ENCODE measurements at regions not wholly inside any gene's neighbourhood (a gene's known extent, or its start where the extent isn't known, plus 50 kb on each side); places are given as distances from the start of the nearest gene placed in this dataset.

- TF ChIP-seq ZNF112 (tag by site-specific recombination; IDR thresholded peaks at IDR 0.05): no peak
- TF ChIP-seq ZNF555 (tag by site-specific recombination; conservative IDR thresholded peaks at IDR 0.05): no peak
Measured at GRCh38 chr2:66660804-66661203, 225.9 kb downstream of the MEIS1 start (continued).

DNA sequence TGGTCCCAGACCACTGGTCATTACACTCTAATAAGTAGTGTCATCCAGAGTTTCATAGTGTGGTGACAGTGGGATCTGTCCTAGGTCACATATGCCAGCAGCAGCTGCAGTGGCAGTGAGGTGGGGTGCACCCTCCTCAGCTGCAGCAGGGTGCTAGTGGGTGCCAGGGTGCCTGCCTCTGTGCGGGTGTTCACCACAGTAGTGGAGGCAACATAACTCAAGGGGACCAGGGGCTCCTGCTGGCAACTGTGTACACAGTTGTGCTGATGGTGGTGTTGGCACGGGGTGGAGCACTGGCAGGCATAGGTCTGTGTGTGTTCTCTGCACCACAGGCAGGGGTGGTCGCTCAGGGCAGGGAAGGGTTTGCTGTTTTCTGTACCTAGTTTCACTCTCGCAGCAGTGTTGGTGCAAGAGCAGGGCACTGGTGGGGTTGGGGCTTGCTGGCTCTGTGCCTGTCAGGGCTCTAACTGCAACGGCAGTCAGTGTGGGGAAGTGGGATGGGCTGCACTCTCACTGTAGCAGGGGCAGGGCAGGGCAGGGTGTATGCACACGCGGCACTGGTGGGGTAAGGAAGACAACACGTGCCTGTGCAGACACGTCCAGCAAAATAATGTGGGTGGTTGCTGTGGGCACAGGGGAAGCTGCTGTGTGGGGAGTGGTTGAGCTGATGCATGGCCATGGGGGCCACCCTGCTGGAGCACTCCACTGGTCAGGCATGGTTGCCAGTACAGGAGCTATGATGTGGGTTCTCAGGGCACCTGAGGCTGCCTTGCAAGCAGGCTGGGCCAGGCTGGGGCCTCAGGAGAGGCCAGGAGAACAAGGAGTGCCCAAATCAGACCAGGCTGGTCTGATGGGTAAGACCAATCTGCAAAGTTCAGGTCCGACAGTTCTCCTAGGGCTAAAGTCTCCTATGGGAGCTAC is 226.6 kb downstream of the MEIS1 start:
- no peak for TF ChIP-seq ZNF23 (tag by site-specific recombination; IDR thresholded peaks at IDR 0.05; ENCODE audit: borderline replicate concordance)
- no peak for TF ChIP-seq ZNF114 (tag by site-specific recombination; IDR thresholded peaks at IDR 0.05)
- H3K36me3 ChIP-seq (ENCODE audit: control insufficient read depth in 2 of 2, insufficient read depth in 1 of 2, low read length in 2 of 2): no peaks in the 10 kb centered on the region
- H3K4me1 ChIP-seq (ENCODE audit: control insufficient read depth, insufficient read depth, low read length): no peaks in the 10 kb centered on the region
- H3K27ac ChIP-seq (ENCODE audit: extremely low read depth, low read depth, low read length): no peak overlapping the region
- H3K4me3 ChIP-seq (ENCODE audit: low read depth, low read length): no peak overlapping the region
- H3K9me3 ChIP-seq (ENCODE audit: control insufficient read depth, insufficient read depth, low read depth, low read length): no peaks in the 10 kb centered on the region
- POLR2A ChIA-PET: interaction anchor here (0.6 kb wide), 1 partner anchor 323 kb away, joined by 3 read pairs; no protein-coding TSS in a partner anchor
- CTCF ChIA-PET: interaction anchor here (0.5 kb wide), 1 partner anchor 66 kb away, joined by 3 read pairs; no protein-coding TSS in a partner anchor

- CTCF ChIA-PET: interaction anchor here (0.6 to 0.8 kb wide), 2 partner anchors 12 to 41 kb away, joined by 3 to 4 read pairs; no protein-coding TSS in a partner anchor
- TF ChIP-seq PRDM2 (tag by site-specific recombination; IDR thresholded peaks at IDR 0.05; ENCODE audit: borderline replicate concordance) (no peak), ZNF132 (tag by site-specific recombination; IDR thresholded peaks at IDR 0.05; ENCODE audit: borderline replicate concordance) (no peak), SETDB1 (IDR thresholded peaks at IDR 0.05; ENCODE audit: insufficient read length, low read length) (no peak), HOXC10 (CRISPR knock-in tag; IDR thresholded peaks at IDR 0.05) (no peak), MEIS1 (CRISPR knock-in tag; IDR thresholded peaks at IDR 0.05; ENCODE audit: borderline replicate concordance) (no peak), ZNF624 (tag by site-specific recombination; IDR thresholded peaks at IDR 0.05) (no peak), ZSCAN16 (tag by site-specific recombination; IDR thresholded peaks at IDR 0.05) (no peak), ZNF274 (IDR thresholded peaks at IDR 0.05; ENCODE audit: low read length) (no peak), ZNF274 (tag by site-specific recombination; IDR thresholded peaks at IDR 0.05; ENCODE audit: borderline replicate concordance) (no peak), ZNF664 (tag by site-specific recombination; IDR thresholded peaks at IDR 0.05) (no peak), ZBTB8A (tag by site-specific recombination; IDR thresholded peaks at IDR 0.05) (no peak), ZNF629 (tag by site-specific recombination; IDR thresholded peaks at IDR 0.05) (no peak), ZNF704 (tag by site-specific recombination; IDR thresholded peaks at IDR 0.05) (no peak), ZNF571 (tag by site-specific recombination; IDR thresholded peaks at IDR 0.05) (no peak), ZFP37 (tag by site-specific recombination; IDR thresholded peaks at IDR 0.05) (no peak), ZFP69B (tag by site-specific recombination; IDR thresholded peaks at IDR 0.05) (no peak), ZNF394 (tag by site-specific recombination; IDR thresholded peaks at IDR 0.05; ENCODE audit: borderline replicate concordance) (no peak), ZNF610 (tag by site-specific recombination; IDR thresholded peaks at IDR 0.05; ENCODE audit: borderline replicate concordance) (no peak)
- TF ChIP-seq, protein P1, sequence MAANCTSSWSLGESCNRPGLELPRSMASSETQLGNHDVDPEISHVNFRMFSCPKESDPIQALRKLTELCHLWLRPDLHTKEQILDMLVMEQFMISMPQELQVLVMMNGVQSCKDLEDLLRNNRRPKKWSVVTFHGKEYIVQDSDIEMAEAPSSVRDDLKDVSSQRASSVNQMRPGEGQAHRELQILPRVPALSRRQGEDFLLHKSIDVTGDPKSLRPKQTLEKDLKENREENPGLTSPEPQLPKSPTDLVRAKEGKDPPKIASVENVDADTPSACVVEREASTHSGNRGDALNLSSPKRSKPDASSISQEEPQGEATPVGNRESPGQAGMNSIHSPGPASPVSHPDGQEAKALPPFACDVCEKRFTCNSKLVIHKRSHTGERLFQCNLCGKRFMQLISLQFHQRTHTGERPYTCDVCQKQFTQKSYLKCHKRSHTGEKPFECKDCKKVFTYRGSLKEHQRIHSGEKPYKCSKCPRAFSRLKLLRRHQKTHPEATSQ (tag by site-specific recombination; IDR thresholded peaks at IDR 0.05): no peak
- no peak overlapping the region for H3K27ac ChIP-seq (ENCODE audit: extremely low read depth, low read depth, low read length)
- no peaks in the 10 kb centered on the region for H3K36me3 ChIP-seq (ENCODE audit: control insufficient read depth in 2 of 2, insufficient read depth in 1 of 2, low read length in 2 of 2)
- H3K4me1 ChIP-seq (ENCODE audit: control insufficient read depth, insufficient read depth, low read length): no peaks in the 10 kb centered on the region
- POLR2A ChIA-PET: no interaction called here
- H3K9me3 ChIP-seq (ENCODE audit: control insufficient read depth, insufficient read depth, low read depth, low read length): no peaks in the 10 kb centered on the region
- no peak overlapping the region for H3K4me3 ChIP-seq (ENCODE audit: low read depth, low read length)
Measured at GRCh38 chr2:66665124-66665984, 230.4 kb downstream of the MEIS1 start.
